ENCODE measurements at regions not wholly inside any gene's neighbourhood (a gene's known extent, or its start where the extent isn't known, plus 50 kb on each side); places are given as distances from the start of the nearest gene placed in this dataset.

DNA sequence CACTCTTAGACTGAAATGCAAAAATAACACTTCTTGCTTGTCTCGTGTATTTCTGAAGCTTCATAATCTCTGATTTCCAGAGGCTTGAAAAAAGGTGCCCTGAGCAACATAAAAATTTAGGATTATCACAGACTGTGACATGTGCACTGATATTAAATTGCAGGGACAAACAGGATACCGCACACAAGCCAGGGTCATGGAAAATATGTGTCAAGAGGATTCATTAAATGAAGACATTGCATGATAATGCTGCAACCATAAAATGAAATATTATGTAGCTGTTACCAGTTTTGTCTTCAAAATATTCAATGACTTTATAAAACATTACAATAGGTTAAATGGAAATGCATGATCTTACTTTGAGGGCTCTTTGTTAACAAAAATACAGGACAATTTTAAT is 328.0 kb downstream of the KCTD8 start:
- TF ChIP-seq, protein P1, sequence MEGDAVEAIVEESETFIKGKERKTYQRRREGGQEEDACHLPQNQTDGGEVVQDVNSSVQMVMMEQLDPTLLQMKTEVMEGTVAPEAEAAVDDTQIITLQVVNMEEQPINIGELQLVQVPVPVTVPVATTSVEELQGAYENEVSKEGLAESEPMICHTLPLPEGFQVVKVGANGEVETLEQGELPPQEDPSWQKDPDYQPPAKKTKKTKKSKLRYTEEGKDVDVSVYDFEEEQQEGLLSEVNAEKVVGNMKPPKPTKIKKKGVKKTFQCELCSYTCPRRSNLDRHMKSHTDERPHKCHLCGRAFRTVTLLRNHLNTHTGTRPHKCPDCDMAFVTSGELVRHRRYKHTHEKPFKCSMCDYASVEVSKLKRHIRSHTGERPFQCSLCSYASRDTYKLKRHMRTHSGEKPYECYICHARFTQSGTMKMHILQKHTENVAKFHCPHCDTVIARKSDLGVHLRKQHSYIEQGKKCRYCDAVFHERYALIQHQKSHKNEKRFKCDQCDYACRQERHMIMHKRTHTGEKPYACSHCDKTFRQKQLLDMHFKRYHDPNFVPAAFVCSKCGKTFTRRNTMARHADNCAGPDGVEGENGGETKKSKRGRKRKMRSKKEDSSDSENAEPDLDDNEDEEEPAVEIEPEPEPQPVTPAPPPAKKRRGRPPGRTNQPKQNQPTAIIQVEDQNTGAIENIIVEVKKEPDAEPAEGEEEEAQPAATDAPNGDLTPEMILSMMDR (conservative IDR thresholded peaks at IDR 0.05) = no peak
- TF ChIP-seq ZFX (IDR thresholded peaks at IDR 0.05) = no peak
